ENCODE measurements at regions not wholly inside any gene's neighbourhood (a gene's known extent, or its start where the extent isn't known, plus 50 kb on each side); places are given as distances from the start of the nearest gene placed in this dataset.

- TF ChIP-seq POLR2A (IDR thresholded peaks at IDR 0.05) (no peak), POLR2AphosphoS5 (IDR thresholded peaks at IDR 0.05) (no peak)
Measured at GRCh38 chr19:29886586-29886985, 55.5 kb upstream of the URI1 start.
